H9 (cell line): ENCODE measurements at regions not wholly inside any gene's neighbourhood (a gene's known extent, or its start where the extent isn't known, plus 50 kb on each side); places are given as distances from the start of the nearest gene placed in this dataset.

Experiments used
- DNase-seq: peaks from one replicate; pipeline ENCODE4 v3.0.0-alpha.2; 2017
- H2AFZ ChIP-seq: one replicate; pipeline ENCODE4 v1.6.1; 2013; ENCODE audit warnings: mild to moderate bottlenecking, low read length, control low read depth, moderate library complexity
- H2AK5ac ChIP-seq: 2 replicates; pipeline ENCODE4 v1.6.1; 2013; ENCODE audit warnings: low read length, control low read depth, mixed read lengths; ENCODE audit not compliant: insufficient read length
- H2BK120ac ChIP-seq: one replicate; pipeline ENCODE4 v1.6.1; 2013; ENCODE audit warnings: low read depth, mild to moderate bottlenecking, low read length, control low read depth, inconsistent platforms; ENCODE audit not compliant: poor library complexity, severe bottlenecking
- H2BK12ac ChIP-seq: 2 replicates; pipeline ENCODE4 v1.6.1; 2013; ENCODE audit warnings: low read length, control low read depth, mixed read lengths, low read depth; ENCODE audit not compliant: insufficient read length
- H2BK15ac ChIP-seq: 2 replicates; pipeline ENCODE4 v1.6.1; 2013; ENCODE audit warnings: low read depth, low read length, control low read depth
- H2BK20ac ChIP-seq: one replicate; pipeline ENCODE4 v1.6.1; 2013; ENCODE audit warnings: low read depth, mild to moderate bottlenecking, low read length, control low read depth, inconsistent platforms; ENCODE audit not compliant: poor library complexity, severe bottlenecking
- H2BK5ac ChIP-seq: 2 replicates; pipeline ENCODE4 v1.6.1; 2013; ENCODE audit warnings: low read length, control low read depth, mixed read lengths; ENCODE audit not compliant: insufficient read length
- H3K14ac ChIP-seq: 2 replicates; pipeline ENCODE4 v1.6.1; 2013; ENCODE audit warnings: low read length, control low read depth; ENCODE audit not compliant: insufficient read depth
- H3K18ac ChIP-seq: 2 replicates; pipeline ENCODE4 v1.6.1; 2013; ENCODE audit warnings: low read depth, mild to moderate bottlenecking, mixed read lengths, low read length, control low read depth; ENCODE audit not compliant: insufficient read length
- H3K23ac ChIP-seq: 2 replicates; pipeline ENCODE4 v1.6.1; 2013; ENCODE audit warnings: low read length, control low read depth, mixed read lengths, low read depth; ENCODE audit not compliant: insufficient read length
- H3K23me2 ChIP-seq: 2 replicates; pipeline ENCODE4 v1.6.1; 2013; ENCODE audit warnings: low read depth, mild to moderate bottlenecking, mixed read lengths, low read length, control low read depth; ENCODE audit not compliant: insufficient read length, poor library complexity, severe bottlenecking
- H3K27ac ChIP-seq: 2 replicates; pipeline ENCODE4 v1.5.1; 2013; ENCODE audit warnings: low read length, control low read depth, mixed read lengths, low read depth; ENCODE audit not compliant: insufficient read length
- H3K27me3 ChIP-seq: 2 replicates; pipeline ENCODE4 v1.6.1; 2013; ENCODE audit warnings: low read length, control low read depth, inconsistent platforms; ENCODE audit not compliant: insufficient read depth
- H3K4ac ChIP-seq: 2 replicates; pipeline ENCODE4 v1.6.1; 2013; ENCODE audit warnings: low read depth, mild to moderate bottlenecking, control low read depth, inconsistent platforms, low read length, moderate library complexity
- H3K4me1 ChIP-seq: 2 replicates; pipeline ENCODE4 v1.6.1; 2013; ENCODE audit warnings: low read length, control low read depth, inconsistent platforms; ENCODE audit not compliant: insufficient read depth
- H3K4me2 ChIP-seq: 2 replicates; pipeline ENCODE4 v1.6.1; 2013; ENCODE audit warnings: low read length, control low read depth, mixed read lengths; ENCODE audit not compliant: insufficient read length, insufficient read depth
- H3K56ac ChIP-seq: 2 replicates; pipeline ENCODE4 v1.6.1; 2013; ENCODE audit warnings: low read depth, mild to moderate bottlenecking, mixed read lengths, low read length, control low read depth; ENCODE audit not compliant: insufficient read length
- H3K79me1 ChIP-seq: 2 replicates; pipeline ENCODE4 v1.6.1; 2013; ENCODE audit warnings: low read depth, mild to moderate bottlenecking, moderate library complexity, low read length, control low read depth, inconsistent platforms; ENCODE audit not compliant: insufficient read depth, poor library complexity, severe bottlenecking
- H3K79me2 ChIP-seq: 2 replicates; pipeline ENCODE4 v1.6.1; 2013; ENCODE audit warnings: low read length, control low read depth, inconsistent platforms; ENCODE audit not compliant: insufficient read depth
- H3K9ac ChIP-seq: 2 replicates; pipeline ENCODE4 v1.6.1; 2013; ENCODE audit warnings: low read length, control low read depth, mixed read lengths; ENCODE audit not compliant: insufficient read length; ENCODE audit errors: extremely low read depth
- H3K9me3 ChIP-seq: one replicate; pipeline ENCODE4 v1.6.1; 2013; ENCODE audit warnings: low read depth, low read length, inconsistent platforms; ENCODE audit not compliant: control insufficient read depth
- H3T11ph ChIP-seq: one replicate; pipeline ENCODE4 v1.6.1; 2013; ENCODE audit warnings: mild to moderate bottlenecking, low read length, control low read depth, inconsistent platforms
- H4K20me1 ChIP-seq: one replicate; pipeline ENCODE4 v1.6.1; 2013; ENCODE audit not compliant: control insufficient read depth, insufficient read length, insufficient read depth
- H4K5ac ChIP-seq: 2 replicates; pipeline ENCODE4 v1.6.1; 2013; ENCODE audit warnings: low read depth, mild to moderate bottlenecking, mixed read lengths, low read length, control low read depth; ENCODE audit not compliant: insufficient read length
- H4K8ac ChIP-seq: replicated peaks from 2 replicates; pipeline ENCODE4 v1.6.1; 2013; ENCODE audit warnings: low read length, control low read depth, mixed read lengths, low read depth; ENCODE audit not compliant: insufficient read length
- H4K91ac ChIP-seq: 2 replicates; pipeline ENCODE4 v1.6.1; 2013; ENCODE audit warnings: low read depth, mild to moderate bottlenecking, moderate library complexity, mixed read lengths, low read length, control low read depth; ENCODE audit not compliant: insufficient read length
- H3K27ac Mint-ChIP-seq, 3 experiments: 2 replicates in 2 of 3; 3 replicates in 1 of 3; pipeline ENCODE4 v1.8.0; 2020 to 2021; ENCODE audit warnings: mixed read lengths in 3 of 3, mild to moderate bottlenecking in 1 of 3, moderate library complexity in 1 of 3
- H3K27me3 Mint-ChIP-seq: 2 replicates; pipeline ENCODE4 v1.8.0; 2021; ENCODE audit warnings: low read depth, mild to moderate bottlenecking, moderate library complexity, mixed read lengths
- H3K36me3 Mint-ChIP-seq, 3 experiments: 2 replicates in 2 of 3; 3 replicates in 1 of 3; pipeline ENCODE4 v1.8.0; 2020 to 2021; ENCODE audit warnings: low read depth in 3 of 3, mixed read lengths in 3 of 3; ENCODE audit not compliant: insufficient read depth in 1 of 3
- H3K4me1 Mint-ChIP-seq, 2 experiments: 2 replicates each; pipeline ENCODE4 v1.8.0; 2020; ENCODE audit warnings: mixed read lengths in 2 of 2
- H3K4me3 Mint-ChIP-seq, 2 experiments: 2 replicates in 1 of 2; 3 replicates in 1 of 2; pipeline ENCODE4 v1.8.0; 2020 to 2021; ENCODE audit warnings: mild to moderate bottlenecking in 2 of 2, mixed read lengths in 2 of 2, moderate library complexity in 1 of 2
- H3K9me3 Mint-ChIP-seq, 2 experiments: 2 replicates in 1 of 2; 3 replicates in 1 of 2; pipeline ENCODE4 v1.8.0; 2020; ENCODE audit warnings: mild to moderate bottlenecking in 2 of 2, mixed read lengths in 2 of 2, moderate library complexity in 1 of 2
- WGBS: extraction: QIAGEN DNeasy Blood & Tissue Kit; methylation state at CpG from one replicate; pipeline ENCODE4 v1.1.7; 2013; ENCODE audit warnings: missing lambda C conversion rate, low lambda C conversion rate, mixed read lengths; ENCODE audit not compliant: insufficient read length; ENCODE audit errors: extremely low coverage; 5-methylcytosine and 5-hydroxymethylcytosine counted together
- TF ChIP-seq, protein P1 (sequence below): fragments of 200-600 bp; sonication (generic); conservative IDR thresholded peaks from 3 replicates; pipeline ENCODE4 v1.8.0; 2021; ENCODE audit warnings: antibody characterized with exemption, mild to moderate bottlenecking

DNA sequence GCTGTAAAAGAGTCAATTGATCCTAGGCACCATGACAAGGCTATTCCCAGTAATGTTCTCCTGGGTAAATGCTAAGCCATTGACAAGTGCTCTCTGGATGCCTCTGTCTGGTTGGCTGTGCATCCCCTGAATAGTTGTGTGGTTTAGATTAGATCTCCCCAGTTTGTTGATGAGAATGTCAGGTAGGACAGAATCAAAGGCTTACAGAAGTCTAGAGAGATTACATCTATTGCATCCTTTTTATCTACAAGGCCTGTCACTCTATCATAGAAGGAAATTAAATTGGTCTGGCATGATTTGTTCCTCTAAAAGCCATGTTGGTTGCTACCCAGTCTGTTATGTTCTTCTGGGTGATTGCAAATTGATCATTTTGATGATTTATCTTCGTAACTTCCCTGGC, 548.3 kb downstream of the GATA3 start:
- no peak overlapping the region for H3K23ac ChIP-seq
- H3K4me2 ChIP-seq = no peak overlapping the region
- DNase-seq = no peak
- H3K27ac ChIP-seq = no peak overlapping the region
- TF ChIP-seq, protein P1, sequence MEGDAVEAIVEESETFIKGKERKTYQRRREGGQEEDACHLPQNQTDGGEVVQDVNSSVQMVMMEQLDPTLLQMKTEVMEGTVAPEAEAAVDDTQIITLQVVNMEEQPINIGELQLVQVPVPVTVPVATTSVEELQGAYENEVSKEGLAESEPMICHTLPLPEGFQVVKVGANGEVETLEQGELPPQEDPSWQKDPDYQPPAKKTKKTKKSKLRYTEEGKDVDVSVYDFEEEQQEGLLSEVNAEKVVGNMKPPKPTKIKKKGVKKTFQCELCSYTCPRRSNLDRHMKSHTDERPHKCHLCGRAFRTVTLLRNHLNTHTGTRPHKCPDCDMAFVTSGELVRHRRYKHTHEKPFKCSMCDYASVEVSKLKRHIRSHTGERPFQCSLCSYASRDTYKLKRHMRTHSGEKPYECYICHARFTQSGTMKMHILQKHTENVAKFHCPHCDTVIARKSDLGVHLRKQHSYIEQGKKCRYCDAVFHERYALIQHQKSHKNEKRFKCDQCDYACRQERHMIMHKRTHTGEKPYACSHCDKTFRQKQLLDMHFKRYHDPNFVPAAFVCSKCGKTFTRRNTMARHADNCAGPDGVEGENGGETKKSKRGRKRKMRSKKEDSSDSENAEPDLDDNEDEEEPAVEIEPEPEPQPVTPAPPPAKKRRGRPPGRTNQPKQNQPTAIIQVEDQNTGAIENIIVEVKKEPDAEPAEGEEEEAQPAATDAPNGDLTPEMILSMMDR = no peak
- H2AFZ ChIP-seq = no peak overlapping the region
- WGBS = no CpG with 5 or more reads among the region's 1 CpG
- no peaks in the 10 kb centered on the region for H3K9me3 ChIP-seq
- H3K4ac ChIP-seq = no peak overlapping the region
- H3K14ac ChIP-seq = no peak overlapping the region
- no peaks in the 10 kb centered on the region for H3K23me2 ChIP-seq
- H2BK20ac ChIP-seq = no peak overlapping the region
- Mint-ChIP-seq H3K36me3 (peaks cover 0 to 18% (median 4%) of the 10 kb centered on the region in 3 experiments; a peak in 4 of 7 replicates), H3K4me3 (no peak overlapping the region), H3K27ac (no peak overlapping the region), H3K9me3 (peaks cover 15 to 20% of the 10 kb centered on the region in 2 experiments; a peak in 4 of 5 replicates), H3K27me3 (peaks cover 1% of the 10 kb centered on the region; the same call in 1 of the 2 replicates), H3K4me1 (no peaks in the 10 kb centered on the region)
- no peak overlapping the region for H2BK15ac ChIP-seq
- H4K5ac ChIP-seq = no peak overlapping the region
- H4K91ac ChIP-seq = no peak overlapping the region
- no peaks in the 10 kb centered on the region for H3K79me1 ChIP-seq
- no peaks in the 10 kb centered on the region for H3K27me3 ChIP-seq
- no peak overlapping the region for H2BK5ac ChIP-seq
- no peak overlapping the region for H2BK12ac ChIP-seq
- H3K56ac ChIP-seq = no peak overlapping the region
- no peak overlapping the region for H4K8ac ChIP-seq
- H2AK5ac ChIP-seq = no peak overlapping the region
- no peaks in the 10 kb centered on the region for H4K20me1 ChIP-seq
- H3K9ac ChIP-seq = no peak overlapping the region
- H3K4me1 ChIP-seq = no peaks in the 10 kb centered on the region
- H2BK120ac ChIP-seq = no peak overlapping the region
- H3K79me2 ChIP-seq = no peaks in the 10 kb centered on the region
- no peak overlapping the region for H3K18ac ChIP-seq
- H3T11ph ChIP-seq = no peak overlapping the region
